RWPE2 (cell line): ENCODE measurements at regions not wholly inside any gene's neighbourhood (a gene's known extent, or its start where the extent isn't known, plus 50 kb on each side); places are given as distances from the start of the nearest gene placed in this dataset.

ENCODE experiments used
- ATAC-seq: fragments of 200-7000 bp; cut with Tn5 transposase; 3 replicates; pipeline ENCODE4 v1.9.1; 2021; ENCODE audit warnings: low read depth
- DNase-seq: peaks from one replicate; pipeline ENCODE4 v3.0.0-alpha.2; 2020; ENCODE audit warnings: low spot score
- H3K27ac ChIP-seq: fragments of 450-650 bp; 2 replicates; pipeline ENCODE4 v1.5.1; 2017; ENCODE audit warnings: mild to moderate bottlenecking; ENCODE audit not compliant: poor library complexity, severe bottlenecking
- H3K27me3 ChIP-seq: fragments of 250-450 bp; sonication (Bioruptor Pico); 2 replicates; pipeline ENCODE4 v1.5.1; 2021; ENCODE audit warnings: mild to moderate bottlenecking, moderate library complexity; ENCODE audit not compliant: insufficient read depth, poor library complexity, severe bottlenecking
- H3K36me3 ChIP-seq: fragments of 250-450 bp; sonication (Bioruptor Pico); 2 replicates; pipeline ENCODE4 v1.5.1; 2020; ENCODE audit warnings: low read depth, mild to moderate bottlenecking, moderate library complexity
- H3K4me1 ChIP-seq: fragments of 250-450 bp; sonication (Bioruptor Pico); 2 replicates; pipeline ENCODE4 v1.5.1; 2021; ENCODE audit warnings: mild to moderate bottlenecking, moderate library complexity; ENCODE audit not compliant: insufficient read depth, poor library complexity, severe bottlenecking
- H3K4me3 ChIP-seq: fragments of 250-450 bp; sonication (Bioruptor Pico); 2 replicates; pipeline ENCODE4 v1.5.1; 2021; ENCODE audit warnings: mild to moderate bottlenecking, moderate library complexity; ENCODE audit not compliant: severe bottlenecking
- H3K9me3 ChIP-seq: fragments of 250-450 bp; sonication (Bioruptor Pico); 2 replicates; pipeline ENCODE4 v1.5.1; 2021; ENCODE audit warnings: mild to moderate bottlenecking, moderate library complexity; ENCODE audit not compliant: severe bottlenecking
- TF ChIP-seq, protein P1 (sequence below): fragments of 450-650 bp; IDR thresholded peaks from one replicate; pipeline ENCODE4 v1.5.1; 2017; ENCODE audit warnings: mild to moderate bottlenecking, moderate library complexity; ENCODE audit not compliant: poor library complexity, severe bottlenecking

DNA sequence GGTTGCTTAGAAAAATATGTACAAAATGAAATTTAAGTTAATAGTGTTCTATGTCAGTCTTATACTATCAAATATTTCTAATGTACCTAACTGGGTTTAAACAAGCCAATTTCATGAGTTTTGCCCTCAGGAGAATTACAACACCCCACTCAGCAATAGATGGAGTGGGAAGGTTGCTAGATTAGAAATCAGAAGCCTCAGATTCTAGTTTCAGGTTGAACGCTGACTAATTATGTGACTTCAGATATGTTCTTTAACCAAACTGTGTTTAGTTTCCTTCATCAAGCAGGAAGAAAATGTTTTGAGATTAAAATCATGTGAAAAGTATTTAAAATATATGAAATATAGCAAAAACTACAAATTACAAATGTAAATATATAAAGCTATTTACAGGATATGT lies 133.8 kb upstream of the KCNH7 start:
- H3K4me1 ChIP-seq, result no peaks in the 10 kb centered on the region
- no peak overlapping the region for H3K4me3 ChIP-seq
- H3K9me3 ChIP-seq, result no peaks in the 10 kb centered on the region
- DNase-seq, result no peak
- ATAC-seq, result no peak
- TF ChIP-seq, protein P1, sequence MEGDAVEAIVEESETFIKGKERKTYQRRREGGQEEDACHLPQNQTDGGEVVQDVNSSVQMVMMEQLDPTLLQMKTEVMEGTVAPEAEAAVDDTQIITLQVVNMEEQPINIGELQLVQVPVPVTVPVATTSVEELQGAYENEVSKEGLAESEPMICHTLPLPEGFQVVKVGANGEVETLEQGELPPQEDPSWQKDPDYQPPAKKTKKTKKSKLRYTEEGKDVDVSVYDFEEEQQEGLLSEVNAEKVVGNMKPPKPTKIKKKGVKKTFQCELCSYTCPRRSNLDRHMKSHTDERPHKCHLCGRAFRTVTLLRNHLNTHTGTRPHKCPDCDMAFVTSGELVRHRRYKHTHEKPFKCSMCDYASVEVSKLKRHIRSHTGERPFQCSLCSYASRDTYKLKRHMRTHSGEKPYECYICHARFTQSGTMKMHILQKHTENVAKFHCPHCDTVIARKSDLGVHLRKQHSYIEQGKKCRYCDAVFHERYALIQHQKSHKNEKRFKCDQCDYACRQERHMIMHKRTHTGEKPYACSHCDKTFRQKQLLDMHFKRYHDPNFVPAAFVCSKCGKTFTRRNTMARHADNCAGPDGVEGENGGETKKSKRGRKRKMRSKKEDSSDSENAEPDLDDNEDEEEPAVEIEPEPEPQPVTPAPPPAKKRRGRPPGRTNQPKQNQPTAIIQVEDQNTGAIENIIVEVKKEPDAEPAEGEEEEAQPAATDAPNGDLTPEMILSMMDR, result no peak
- H3K27ac ChIP-seq, result no peak overlapping the region
- no peaks in the 10 kb centered on the region for H3K36me3 ChIP-seq
- H3K27me3 ChIP-seq, result peaks cover 3% of the 10 kb centered on the region

DNA sequence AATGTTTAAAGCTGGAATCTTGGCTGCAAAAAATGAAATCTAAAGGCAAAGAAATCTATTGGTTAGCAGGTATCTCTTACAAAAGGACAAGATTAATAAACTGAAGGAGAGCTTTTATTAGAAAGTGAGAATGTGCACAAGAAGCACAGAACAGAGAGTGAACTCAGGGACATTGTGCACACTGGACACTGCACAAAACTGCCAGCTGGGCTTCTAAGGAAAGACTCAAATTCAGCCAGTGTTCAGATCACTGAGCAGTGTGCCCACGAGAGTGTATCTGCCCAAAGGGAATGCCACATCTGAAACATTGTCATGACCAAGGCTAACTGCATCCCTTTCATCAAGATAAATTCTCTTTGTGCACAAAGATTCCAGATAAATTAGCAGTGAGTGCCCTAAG lies 129.7 kb upstream of the KCNH7 start:
- TF ChIP-seq, protein P1, result no peak
- no peaks in the 10 kb centered on the region for H3K9me3 ChIP-seq
- H3K27me3 ChIP-seq, result no peaks in the 10 kb centered on the region
- ATAC-seq (no peak), DNase-seq (no peak)
- H3K4me1 ChIP-seq, result no peaks in the 10 kb centered on the region
- no peak overlapping the region for H3K4me3 ChIP-seq
- no peak overlapping the region for H3K27ac ChIP-seq
- H3K36me3 ChIP-seq, result no peaks in the 10 kb centered on the region

DNA sequence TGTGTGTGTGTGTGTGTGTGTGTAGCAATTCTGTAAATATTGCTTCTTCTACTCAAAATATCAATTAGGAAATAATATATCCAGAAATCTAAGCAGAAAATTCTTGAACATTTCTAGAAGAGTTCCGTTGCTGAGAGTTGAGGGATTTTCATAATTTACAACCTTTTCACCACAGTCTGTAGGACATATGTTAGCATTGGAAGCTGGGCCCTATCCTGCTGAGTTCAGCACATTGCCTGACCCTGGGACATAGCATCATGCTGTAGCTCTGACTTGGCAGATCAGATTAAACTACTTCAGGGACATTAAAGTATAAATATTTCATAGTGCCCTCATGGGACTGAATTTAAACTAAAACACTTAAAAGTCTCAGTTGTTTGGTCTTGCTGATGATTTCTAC lies 129.2 kb upstream of the KCNH7 start:
- H3K4me1 ChIP-seq, result no peaks in the 10 kb centered on the region

DNA sequence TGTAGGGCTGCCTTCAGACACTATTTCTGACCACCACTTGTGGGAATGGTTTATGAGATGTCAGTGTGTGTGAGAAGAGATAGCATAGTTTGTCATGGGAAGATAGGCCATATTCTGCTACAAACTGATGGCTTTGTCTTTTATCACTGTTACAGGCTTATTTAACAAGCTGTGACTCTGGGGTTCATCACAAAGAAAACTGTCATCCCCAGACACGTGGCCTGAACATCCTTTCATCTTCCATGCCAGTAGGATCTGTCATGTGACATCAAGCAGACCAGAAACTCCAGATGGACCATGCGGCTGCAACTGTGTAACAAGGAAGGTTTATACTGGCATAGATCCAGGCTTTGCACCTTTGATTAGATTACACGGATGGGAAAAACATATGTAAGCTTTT lies 128.6 kb upstream of the KCNH7 start:
- no peaks in the 10 kb centered on the region for H3K27me3 ChIP-seq
- TF ChIP-seq, protein P1, result no peak
- no peak for DNase-seq

More for the DNA sequence above, 129.2 kb upstream of the KCNH7 start:
- Histone ChIP-seq H3K4me3 (no peak overlapping the region), H3K9me3 (no peaks in the 10 kb centered on the region), H3K27ac (no peak overlapping the region), H3K36me3 (no peaks in the 10 kb centered on the region), H3K27me3 (no peaks in the 10 kb centered on the region)
- TF ChIP-seq, protein P1, result no peak
- no peak for DNase-seq
- no peak for ATAC-seq

DNA sequence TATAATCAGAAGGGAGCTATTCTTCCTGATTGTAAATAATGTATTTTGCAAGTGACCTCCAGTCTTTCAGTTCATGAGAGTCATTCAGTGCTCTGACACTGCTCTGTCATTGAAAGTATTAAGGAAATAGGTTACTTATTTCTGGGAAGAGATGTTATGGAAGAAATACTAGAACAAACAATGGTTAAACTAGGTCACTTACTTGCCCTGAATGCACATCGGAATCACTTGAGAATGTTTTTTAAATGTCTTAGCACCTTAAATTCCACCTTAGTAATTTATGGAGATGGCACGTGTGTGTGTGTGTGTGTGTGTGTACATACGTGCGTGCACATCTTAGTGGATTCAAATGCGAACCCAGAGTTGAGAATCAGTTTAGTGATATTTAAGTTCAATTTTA lies 126.6 kb upstream of the KCNH7 start:
- H3K36me3 ChIP-seq, result no peaks in the 10 kb centered on the region
- no peak for ATAC-seq
- H3K4me3 ChIP-seq, result no peak overlapping the region
- H3K9me3 ChIP-seq, result peaks cover under 1% of the 10 kb centered on the region
- DNase-seq, result no peak
- H3K27ac ChIP-seq, result no peak overlapping the region
- H3K27me3 ChIP-seq, result no peaks in the 10 kb centered on the region
- no peaks in the 10 kb centered on the region for H3K4me1 ChIP-seq
- TF ChIP-seq, protein P1, result no peak

More for the DNA sequence above, 128.6 kb upstream of the KCNH7 start:
- Histone ChIP-seq H3K9me3 (no peaks in the 10 kb centered on the region), H3K4me1 (no peaks in the 10 kb centered on the region), H3K4me3 (no peak overlapping the region), H3K27ac (no peak overlapping the region), H3K36me3 (no peaks in the 10 kb centered on the region)
- no peak for ATAC-seq
